Adipocyte (in vitro differentiated cells): ENCODE measurements at regions not wholly inside any gene's neighbourhood (a gene's known extent, or its start where the extent isn't known, plus 50 kb on each side); places are given as distances from the start of the nearest gene placed in this dataset.

Source experiments
- DNase-seq: peaks from one replicate; pipeline ENCODE4 v3.0.0-alpha.2; 2015; ENCODE audit warnings: low read depth
- H3K27me3 ChIP-seq: replicated peaks from 2 replicates; pipeline ENCODE4 v1.7.0; 2013; ENCODE audit warnings: mild to moderate bottlenecking, low read length, moderate library complexity; ENCODE audit not compliant: control insufficient read depth, insufficient read depth
- H3K36me3 ChIP-seq: 2 replicates; pipeline ENCODE4 v1.7.0; 2013; ENCODE audit warnings: low read length, mild to moderate bottlenecking, moderate library complexity; ENCODE audit not compliant: control insufficient read depth, insufficient read depth, severe bottlenecking
- H3K4me1 ChIP-seq: 2 replicates; pipeline ENCODE4 v1.7.0; 2013; ENCODE audit warnings: mild to moderate bottlenecking, low read length, moderate library complexity; ENCODE audit not compliant: control insufficient read depth, insufficient read depth
- H3K4me3 ChIP-seq: 2 replicates; pipeline ENCODE4 v1.7.0; 2013; ENCODE audit warnings: mild to moderate bottlenecking, low read length, moderate library complexity
- H3K9ac ChIP-seq: 2 replicates; pipeline ENCODE4 v1.7.0; 2013; ENCODE audit warnings: mild to moderate bottlenecking, low read length, moderate library complexity
- H3K9me3 ChIP-seq: 2 replicates; pipeline ENCODE4 v1.7.0; 2013; ENCODE audit warnings: mild to moderate bottlenecking, low read length, moderate library complexity; ENCODE audit not compliant: control insufficient read depth

- Histone ChIP-seq H3K4me1 (peaks cover 3% of the 10 kb centered on the region), H3K36me3 (no peaks in the 10 kb centered on the region)
- no peak for DNase-seq
Measured at GRCh38 chr2:8193686-8194615, 487.9 kb upstream of the ID2 start.

GRCh38 chr2:8195784-8196183, 486.1 kb upstream of the ID2 start:
- no peaks in the 10 kb centered on the region for H3K27me3 ChIP-seq
- H3K4me3 ChIP-seq: no peak overlapping the region
- H3K4me1 ChIP-seq: peaks cover 3% of the 10 kb centered on the region
- H3K9ac ChIP-seq: no peak overlapping the region
- H3K9me3 ChIP-seq: no peaks in the 10 kb centered on the region
- H3K36me3 ChIP-seq: no peaks in the 10 kb centered on the region
- DNase-seq: no peak

More at GRCh38 chr2:8193686-8194615, 487.9 kb upstream of the ID2 start:
- H3K4me3 ChIP-seq: no peak overlapping the region
- H3K9me3 ChIP-seq: no peaks in the 10 kb centered on the region
- H3K27me3 ChIP-seq: no peaks in the 10 kb centered on the region
- no peak overlapping the region for H3K9ac ChIP-seq

GRCh38 chr2:8196316-8196715, 485.5 kb upstream of the ID2 start:
- H3K9me3 ChIP-seq: no peaks in the 10 kb centered on the region
- no peak for DNase-seq
- peaks cover 3% of the 10 kb centered on the region for H3K4me1 ChIP-seq
- no peak overlapping the region for H3K4me3 ChIP-seq
- no peaks in the 10 kb centered on the region for H3K36me3 ChIP-seq
- no peak overlapping the region for H3K9ac ChIP-seq
- H3K27me3 ChIP-seq: no peaks in the 10 kb centered on the region

- Histone ChIP-seq H3K9me3 (no peaks in the 10 kb centered on the region), H3K27me3 (no peaks in the 10 kb centered on the region), H3K4me1 (peaks cover 3% of the 10 kb centered on the region), H3K36me3 (no peaks in the 10 kb centered on the region), H3K9ac (no peak overlapping the region), H3K4me3 (no peak overlapping the region)
- DNase-seq: no peak
Measured at GRCh38 chr2:8197101-8197500, 484.8 kb upstream of the ID2 start.

GRCh38 chr2:8197825-8198224, 484.0 kb upstream of the ID2 start:
- Histone ChIP-seq H3K36me3 (no peaks in the 10 kb centered on the region), H3K9me3 (no peaks in the 10 kb centered on the region), H3K4me1 (peaks cover 3% of the 10 kb centered on the region), H3K4me3 (no peak overlapping the region), H3K9ac (no peak overlapping the region), H3K27me3 (no peaks in the 10 kb centered on the region)
- no peak for DNase-seq

- no peaks in the 10 kb centered on the region for H3K27me3 ChIP-seq
- H3K9ac ChIP-seq: no peak overlapping the region
- H3K4me3 ChIP-seq: no peak overlapping the region
- DNase-seq: peak; percentile 13
- no peaks in the 10 kb centered on the region for H3K36me3 ChIP-seq
- peaks cover 3% of the 10 kb centered on the region for H3K4me1 ChIP-seq
- no peaks in the 10 kb centered on the region for H3K9me3 ChIP-seq
Measured at GRCh38 chr2:8198766-8199382, 483.0 kb upstream of the ID2 start.

DNA sequence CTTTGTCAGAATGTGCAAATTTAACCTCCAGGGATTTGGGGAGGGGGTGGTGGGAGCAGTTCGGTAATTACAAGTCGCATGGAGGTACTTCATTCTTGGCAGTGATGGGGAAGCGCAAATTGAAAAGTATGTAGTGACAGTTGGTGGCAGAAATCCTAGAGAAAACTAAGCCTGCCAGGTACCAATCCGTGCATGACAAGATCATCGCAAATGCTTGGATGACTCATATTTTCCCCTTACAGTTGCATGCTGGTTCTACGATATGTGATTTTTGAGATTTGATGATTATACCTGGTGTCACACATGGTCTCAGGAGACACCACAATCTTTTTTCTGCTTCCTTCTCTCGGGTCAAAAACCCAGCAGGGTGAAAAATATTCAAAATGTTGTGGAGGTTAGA, 479.7 kb upstream of the ID2 start:
- Histone ChIP-seq H3K4me1 (no peaks in the 10 kb centered on the region), H3K4me3 (no peak overlapping the region), H3K27me3 (no peaks in the 10 kb centered on the region), H3K9ac (no peak overlapping the region), H3K9me3 (peaks cover 1% of the 10 kb centered on the region), H3K36me3 (no peaks in the 10 kb centered on the region)
- no peak for DNase-seq

DNA sequence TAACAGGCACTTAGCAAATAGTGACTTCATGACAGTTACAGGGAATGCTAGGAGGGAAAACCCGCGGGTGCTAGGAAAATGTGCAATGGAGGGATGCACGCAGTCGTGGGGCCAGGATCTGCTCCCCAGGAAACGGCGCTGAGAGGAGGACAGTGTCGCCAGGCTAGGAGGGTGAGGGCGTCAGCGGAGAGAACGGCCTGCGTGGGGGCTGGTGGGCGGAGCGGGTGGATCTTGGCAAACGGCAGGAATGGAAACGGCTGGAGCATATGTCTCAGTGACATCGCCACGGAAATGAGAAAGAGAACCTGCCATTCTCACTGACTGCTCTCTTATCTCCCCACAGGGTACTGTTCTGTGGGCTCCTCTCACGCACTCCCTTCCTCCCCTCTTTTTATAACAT, 478.5 kb upstream of the ID2 start:
- no peak overlapping the region for H3K4me3 ChIP-seq
- H3K9me3 ChIP-seq: peaks cover 13% of the 10 kb centered on the region
- DNase-seq: no peak
- H3K9ac ChIP-seq: no peak overlapping the region
- no peaks in the 10 kb centered on the region for H3K4me1 ChIP-seq
- H3K36me3 ChIP-seq: no peaks in the 10 kb centered on the region
- H3K27me3 ChIP-seq: no peaks in the 10 kb centered on the region

GRCh38 chr2:8204711-8205110, 477.1 kb upstream of the ID2 start:
- Histone ChIP-seq H3K4me3 (no peak overlapping the region), H3K9me3 (peaks cover 20% of the 10 kb centered on the region), H3K27me3 (no peaks in the 10 kb centered on the region), H3K36me3 (no peaks in the 10 kb centered on the region), H3K9ac (no peak overlapping the region), H3K4me1 (no peaks in the 10 kb centered on the region)
- no peak for DNase-seq

DNA sequence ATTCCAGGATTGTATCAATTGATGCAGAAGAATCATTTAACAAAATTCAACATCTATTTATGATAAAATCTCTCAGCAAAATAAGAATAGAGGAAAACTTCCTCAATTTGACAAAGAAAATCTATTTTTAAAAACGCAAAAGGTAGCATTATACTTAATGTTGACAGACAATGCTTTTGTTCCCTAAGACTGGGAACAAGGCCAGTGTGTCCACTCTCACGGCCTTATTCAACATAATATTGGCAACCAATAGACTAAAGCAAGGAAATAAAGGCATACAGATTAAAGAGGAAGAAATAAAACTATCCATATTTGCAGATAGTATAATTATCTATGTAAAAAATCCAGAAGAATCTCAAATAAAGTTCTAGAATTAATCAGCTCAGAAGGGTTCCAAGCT, 472.4 kb upstream of the ID2 start:
- H3K9me3 ChIP-seq: peaks cover 27% of the 10 kb centered on the region
- DNase-seq: no peak
- no peak overlapping the region for H3K4me3 ChIP-seq
- H3K4me1 ChIP-seq: no peaks in the 10 kb centered on the region
- H3K9ac ChIP-seq: no peak overlapping the region
- no peaks in the 10 kb centered on the region for H3K36me3 ChIP-seq
- no peaks in the 10 kb centered on the region for H3K27me3 ChIP-seq

GRCh38 chr2:8211384-8211783, 470.5 kb upstream of the ID2 start:
- Histone ChIP-seq H3K4me1 (peaks cover 5% of the 10 kb centered on the region), H3K36me3 (no peaks in the 10 kb centered on the region), H3K9ac (no peak overlapping the region), H3K9me3 (peaks cover 27% of the 10 kb centered on the region), H3K4me3 (no peak overlapping the region), H3K27me3 (no peaks in the 10 kb centered on the region)
- no peak for DNase-seq
